HepG2 (cell line): ENCODE measurements at regions not wholly inside any gene's neighbourhood (a gene's known extent, or its start where the extent isn't known, plus 50 kb on each side); places are given as distances from the start of the nearest gene placed in this dataset.

Source experiments
- ATAC-seq: fragments of 200-7000 bp; cut with Tn5 transposase; 3 replicates; pipeline ENCODE4 v1.9.1; 2020; ENCODE audit warnings: mild to moderate bottlenecking, moderate library complexity
- BruUV-seq: library from RNA; stranded (reverse); fragments of 400-500 nt; replicated peaks from 2 replicates; lab custom pipeline; 2021; lab: Mats Ljungman, UMichigan
- CTCF ChIA-PET: fragments of 300-600 bp; formaldehyde crosslinking; extraction: SDS; loops from one replicate; lab custom pipeline; 2021; ENCODE audit warnings: low total read pairs, inconsistent platforms, low intra/inter-chr PET ratio; lab: Yijun Ruan, JAX
- POLR2A ChIA-PET: fragments of 350-600 bp; sonication (Branson Sonifier 250); formaldehyde crosslinking; loops from one replicate; lab custom pipeline; 2020; ENCODE audit warnings: antibody characterized with exemption, inconsistent platforms; lab: Yijun Ruan, JAX
- DNase-seq: peaks from one replicate; pipeline ENCODE4 v3.0.0-alpha.2; 2015; ENCODE audit warnings: low spot score
- FAIRE-seq: peaks from 3 replicates; lab custom pipeline; 2011; peaks lifted over from hg19 to GRCh38; lab: Jason Lieb, UNC
- H2AFZ ChIP-seq: one replicate; pipeline ENCODE4 v1.6.1; 2011; ENCODE audit warnings: low read length, inconsistent platforms
- H3K27ac ChIP-seq: fragments of 300-600 bp; 3 replicates; pipeline ENCODE4 v1.8.0; 2011; ENCODE audit warnings: mixed run types, mild to moderate bottlenecking, mixed read lengths, low read length, inconsistent platforms; ENCODE audit not compliant: insufficient read depth; ENCODE audit errors: extremely low read length
- H3K27me3 ChIP-seq, 2 experiments: fragments of 200-600 bp in 1 of 2; 2 replicates in 1 of 2; 3 replicates in 1 of 2; pipeline versions ENCODE4 v1.6.0 to v1.8.0; 2011; ENCODE audit warnings: low read length in 2 of 2, mild to moderate bottlenecking in 2 of 2, moderate library complexity in 2 of 2, inconsistent platforms in 1 of 2; ENCODE audit not compliant: insufficient read depth in 2 of 2, control insufficient read depth in 1 of 2
- H3K36me3 ChIP-seq, 2 experiments: fragments of 200-600 bp in 1 of 2; replicated peaks in 1 of 2; 2 replicates in 1 of 2; 3 replicates in 1 of 2; pipeline versions ENCODE4 v1.5.1 to v1.8.0; 2011; ENCODE audit warnings: low read length in 2 of 2, inconsistent platforms in 1 of 2; ENCODE audit not compliant: insufficient read depth in 2 of 2, control insufficient read depth in 1 of 2
- H3K4me1 ChIP-seq: 2 replicates; pipeline ENCODE4 v1.5.1; 2012; ENCODE audit warnings: low read length, inconsistent platforms; ENCODE audit not compliant: insufficient read depth
- H3K4me2 ChIP-seq: 2 replicates; pipeline ENCODE4 v1.6.0; 2011; ENCODE audit warnings: low read depth, low read length, inconsistent platforms
- H3K4me3 ChIP-seq, 3 experiments: fragments of 200-600 bp in 1 of 3; sonication (generic), shearing (Covaris generic) in 1 of 3; replicated peaks in 1 of 3; 2 replicates each; pipeline ENCODE4 v1.5.1; 2011 to 2016; ENCODE audit warnings: low read length in 3 of 3, inconsistent platforms in 2 of 3, low read depth in 2 of 3, mild to moderate bottlenecking in 2 of 3, control low read depth in 1 of 3, mixed read lengths in 1 of 3; ENCODE audit not compliant: insufficient read depth in 1 of 3
- H3K79me2 ChIP-seq: one replicate; pipeline ENCODE4 v1.6.1; 2011; ENCODE audit warnings: low read length, inconsistent platforms; ENCODE audit not compliant: insufficient read depth
- H3K9ac ChIP-seq: 2 replicates; pipeline ENCODE4 v1.6.0; 2011; ENCODE audit warnings: mild to moderate bottlenecking, low read depth, low read length, inconsistent platforms; ENCODE audit not compliant: insufficient read depth
- H3K9me3 ChIP-seq: 2 replicates; pipeline ENCODE4 v1.5.1; 2012; ENCODE audit warnings: mild to moderate bottlenecking, low read length
- H4K20me1 ChIP-seq: 2 replicates; pipeline ENCODE4 v1.6.0; 2011; ENCODE audit warnings: inconsistent platforms, mild to moderate bottlenecking, low read length, moderate library complexity; ENCODE audit not compliant: insufficient read depth
- ELF4 ChIP-seq: sonication (generic); formaldehyde crosslinking; IDR thresholded peaks from 2 replicates; pipeline ENCODE4 v1.5.0; 2020; ENCODE audit warnings: missing genetic modification reagents, mild to moderate bottlenecking, moderate library complexity, borderline replicate concordance
- SP140L ChIP-seq: sonication (generic); formaldehyde crosslinking; IDR thresholded peaks from 2 replicates; pipeline ENCODE4 v1.4.0; 2020; ENCODE audit warnings: missing genetic modification reagents, borderline replicate concordance
- ZFP41 ChIP-seq: sonication (generic); formaldehyde crosslinking; IDR thresholded peaks from 2 replicates; pipeline ENCODE4 v1.4.0; 2020; ENCODE audit warnings: mild to moderate bottlenecking, missing genetic modification reagents, borderline replicate concordance
- ZMAT3 ChIP-seq: sonication (generic); formaldehyde crosslinking; conservative IDR thresholded peaks from 2 replicates; pipeline ENCODE4 v1.7.0; 2021; ENCODE audit warnings: missing genetic modification reagents
- ZNF224 ChIP-seq: sonication (generic); formaldehyde crosslinking; IDR thresholded peaks from 2 replicates; pipeline ENCODE4 v1.5.0; 2020; ENCODE audit warnings: mild to moderate bottlenecking, missing genetic modification reagents
- ZNF576 ChIP-seq: sonication (generic); formaldehyde crosslinking; IDR thresholded peaks from 2 replicates; pipeline ENCODE4 v1.4.0; 2020; ENCODE audit warnings: mild to moderate bottlenecking, missing genetic modification reagents
- ZNF749 ChIP-seq: sonication (generic); formaldehyde crosslinking; IDR thresholded peaks from 2 replicates; pipeline ENCODE4 v1.8.0; 2022; ENCODE audit warnings: mild to moderate bottlenecking, missing genetic modification reagents, moderate library complexity, borderline replicate concordance
- ZSCAN12 ChIP-seq: sonication (generic); formaldehyde crosslinking; IDR thresholded peaks from 2 replicates; pipeline ENCODE4 v1.9.0; 2021; ENCODE audit warnings: mild to moderate bottlenecking, missing genetic modification reagents
- WGBS: methylation state at CpG from one replicate; pipeline ENCODE4 v1.1.6; 2017; ENCODE audit warnings: low lambda C conversion rate; 5-methylcytosine and 5-hydroxymethylcytosine counted together
- in situ Hi-C: cut with HindIII; loops from 2 replicates; pipeline ENCODE4 v1.10.0; 2017; ENCODE audit warnings: low pct_unique_long_range_greater_than_20kb; ENCODE audit not compliant: extremely low pct_ligation_motif_present
- intact Hi-C: fragments of 100-400 bp; cut with micrococcal nuclease; formaldehyde crosslinking; loops from one replicate; pipeline ENCODE4 v1.10.0; 2022; ENCODE audit not compliant: unreplicated experiment
- TF ChIP-seq, protein P1 (sequence below): sonication (generic); formaldehyde crosslinking; IDR thresholded peaks from 2 replicates; pipeline ENCODE4 v1.4.0; 2020; ENCODE audit warnings: mild to moderate bottlenecking, missing genetic modification reagents
- TF ChIP-seq, protein P2 (sequence below): sonication (generic); formaldehyde crosslinking; IDR thresholded peaks from 2 replicates; pipeline ENCODE4 v1.4.0; 2020; ENCODE audit warnings: missing genetic modification reagents

GRCh38 chr15:61521953-61522352 lies 292.9 kb upstream of the RORA start:
- no peaks in the 10 kb centered on the region for H3K4me1 ChIP-seq

DNA sequence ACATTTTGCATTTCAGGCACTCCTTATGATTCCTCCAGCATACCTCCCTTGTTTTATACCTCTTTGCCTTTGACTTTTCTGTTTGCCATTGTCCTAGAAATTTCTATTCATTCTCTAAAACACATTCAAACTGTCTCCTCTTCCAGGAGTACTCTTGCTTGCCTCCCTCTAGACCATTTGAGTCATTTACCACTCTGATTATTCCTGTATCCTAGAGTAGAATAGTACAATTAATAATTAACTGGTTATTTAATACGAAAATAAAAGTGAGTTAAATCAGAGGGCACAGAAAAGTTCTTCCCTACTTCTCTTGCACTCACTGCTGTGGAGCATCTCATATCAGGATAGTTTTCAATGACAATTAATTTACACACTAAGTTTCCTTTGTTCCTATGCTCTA lies 290.2 kb upstream of the RORA start:
- POLR2A ChIA-PET = no interaction called here
- in situ Hi-C loops = no loop called here
- Histone ChIP-seq H4K20me1 (no peaks in the 10 kb centered on the region), H3K4me3 (no peak overlapping the region), H3K9me3 (no peaks in the 10 kb centered on the region), H3K79me2 (no peaks in the 10 kb centered on the region), H3K9ac (no peak overlapping the region), H3K4me2 (no peak overlapping the region), H2AFZ (no peak overlapping the region), H3K27ac (no peak overlapping the region), H3K27me3 (0 out of 5 replicates have a peak, but pooled peaks cover 0 to 2% of the 10 kb centered on the region in 2 experiments), H3K36me3 (no peaks in the 10 kb centered on the region), H3K4me1 (no peaks in the 10 kb centered on the region)
- 3% methylated on average over 1 of the region's 1 CpG for WGBS
- FAIRE-seq (no peak), DNase-seq (no peak), ATAC-seq (no peak)
- intact Hi-C loops = no loop called here
- BruUV-seq = no TSS peak
- CTCF ChIA-PET = no interaction called here
- TF ChIP-seq ZNF749 (no peak), ELF4 (CRISPR knock-in tag) (no peak), ZFP41 (CRISPR knock-in tag) (no peak), ZNF224 (CRISPR knock-in tag) (no peak), ZMAT3 (CRISPR knock-in tag) (no peak), ZNF576 (CRISPR knock-in tag) (no peak)
- TF ChIP-seq, protein P1, sequence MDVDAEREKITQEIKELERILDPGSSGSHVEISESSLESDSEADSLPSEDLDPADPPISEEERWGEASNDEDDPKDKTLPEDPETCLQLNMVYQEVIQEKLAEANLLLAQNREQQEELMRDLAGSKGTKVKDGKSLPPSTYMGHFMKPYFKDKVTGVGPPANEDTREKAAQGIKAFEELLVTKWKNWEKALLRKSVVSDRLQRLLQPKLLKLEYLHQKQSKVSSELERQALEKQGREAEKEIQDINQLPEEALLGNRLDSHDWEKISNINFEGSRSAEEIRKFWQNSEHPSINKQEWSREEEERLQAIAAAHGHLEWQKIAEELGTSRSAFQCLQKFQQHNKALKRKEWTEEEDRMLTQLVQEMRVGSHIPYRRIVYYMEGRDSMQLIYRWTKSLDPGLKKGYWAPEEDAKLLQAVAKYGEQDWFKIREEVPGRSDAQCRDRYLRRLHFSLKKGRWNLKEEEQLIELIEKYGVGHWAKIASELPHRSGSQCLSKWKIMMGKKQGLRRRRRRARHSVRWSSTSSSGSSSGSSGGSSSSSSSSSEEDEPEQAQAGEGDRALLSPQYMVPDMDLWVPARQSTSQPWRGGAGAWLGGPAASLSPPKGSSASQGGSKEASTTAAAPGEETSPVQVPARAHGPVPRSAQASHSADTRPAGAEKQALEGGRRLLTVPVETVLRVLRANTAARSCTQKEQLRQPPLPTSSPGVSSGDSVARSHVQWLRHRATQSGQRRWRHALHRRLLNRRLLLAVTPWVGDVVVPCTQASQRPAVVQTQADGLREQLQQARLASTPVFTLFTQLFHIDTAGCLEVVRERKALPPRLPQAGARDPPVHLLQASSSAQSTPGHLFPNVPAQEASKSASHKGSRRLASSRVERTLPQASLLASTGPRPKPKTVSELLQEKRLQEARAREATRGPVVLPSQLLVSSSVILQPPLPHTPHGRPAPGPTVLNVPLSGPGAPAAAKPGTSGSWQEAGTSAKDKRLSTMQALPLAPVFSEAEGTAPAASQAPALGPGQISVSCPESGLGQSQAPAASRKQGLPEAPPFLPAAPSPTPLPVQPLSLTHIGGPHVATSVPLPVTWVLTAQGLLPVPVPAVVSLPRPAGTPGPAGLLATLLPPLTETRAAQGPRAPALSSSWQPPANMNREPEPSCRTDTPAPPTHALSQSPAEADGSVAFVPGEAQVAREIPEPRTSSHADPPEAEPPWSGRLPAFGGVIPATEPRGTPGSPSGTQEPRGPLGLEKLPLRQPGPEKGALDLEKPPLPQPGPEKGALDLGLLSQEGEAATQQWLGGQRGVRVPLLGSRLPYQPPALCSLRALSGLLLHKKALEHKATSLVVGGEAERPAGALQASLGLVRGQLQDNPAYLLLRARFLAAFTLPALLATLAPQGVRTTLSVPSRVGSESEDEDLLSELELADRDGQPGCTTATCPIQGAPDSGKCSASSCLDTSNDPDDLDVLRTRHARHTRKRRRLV (CRISPR knock-in tag) = no peak

More at GRCh38 chr15:61521953-61522352, 292.9 kb upstream of the RORA start:
- peaks cover 0 to 8% of the 10 kb centered on the region in 2 experiments; a peak in 1 of 5 replicates for H3K27me3 ChIP-seq
- no TSS peak for BruUV-seq
- no peak overlapping the region for H3K9ac ChIP-seq
- no peak for ATAC-seq
- WGBS = 0% methylated on average over 3 of the region's 3 CpGs
- H3K27ac ChIP-seq = no peak overlapping the region
- intact Hi-C loops = no loop called here
- H3K9me3 ChIP-seq = no peaks in the 10 kb centered on the region
- H3K4me3 ChIP-seq = no peak overlapping the region
- in situ Hi-C loops = no loop called here
- H3K4me2 ChIP-seq = no peak overlapping the region
- no peak for FAIRE-seq
- no peak overlapping the region for H2AFZ ChIP-seq
- no peak for TF ChIP-seq ZSCAN12 (CRISPR knock-in tag)
- TF ChIP-seq, protein P2, sequence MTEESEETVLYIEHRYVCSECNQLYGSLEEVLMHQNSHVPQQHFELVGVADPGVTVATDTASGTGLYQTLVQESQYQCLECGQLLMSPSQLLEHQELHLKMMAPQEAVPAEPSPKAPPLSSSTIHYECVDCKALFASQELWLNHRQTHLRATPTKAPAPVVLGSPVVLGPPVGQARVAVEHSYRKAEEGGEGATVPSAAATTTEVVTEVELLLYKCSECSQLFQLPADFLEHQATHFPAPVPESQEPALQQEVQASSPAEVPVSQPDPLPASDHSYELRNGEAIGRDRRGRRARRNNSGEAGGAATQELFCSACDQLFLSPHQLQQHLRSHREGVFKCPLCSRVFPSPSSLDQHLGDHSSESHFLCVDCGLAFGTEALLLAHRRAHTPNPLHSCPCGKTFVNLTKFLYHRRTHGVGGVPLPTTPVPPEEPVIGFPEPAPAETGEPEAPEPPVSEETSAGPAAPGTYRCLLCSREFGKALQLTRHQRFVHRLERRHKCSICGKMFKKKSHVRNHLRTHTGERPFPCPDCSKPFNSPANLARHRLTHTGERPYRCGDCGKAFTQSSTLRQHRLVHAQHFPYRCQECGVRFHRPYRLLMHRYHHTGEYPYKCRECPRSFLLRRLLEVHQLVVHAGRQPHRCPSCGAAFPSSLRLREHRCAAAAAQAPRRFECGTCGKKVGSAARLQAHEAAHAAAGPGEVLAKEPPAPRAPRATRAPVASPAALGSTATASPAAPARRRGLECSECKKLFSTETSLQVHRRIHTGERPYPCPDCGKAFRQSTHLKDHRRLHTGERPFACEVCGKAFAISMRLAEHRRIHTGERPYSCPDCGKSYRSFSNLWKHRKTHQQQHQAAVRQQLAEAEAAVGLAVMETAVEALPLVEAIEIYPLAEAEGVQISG = no peak
- TF ChIP-seq SP140L (CRISPR knock-in tag) = no peak
- TF ChIP-seq, all 625 proteins: peak for 0
- DNase-seq = no peak
- Histone ChIP-seq H3K79me2 (no peaks in the 10 kb centered on the region), H4K20me1 (no peaks in the 10 kb centered on the region), H3K36me3 (no peaks in the 10 kb centered on the region)
- ChIA-PET CTCF (no interaction called here), POLR2A (no interaction called here)
